NCI-H69 (cell line): ENCODE measurements at regions not wholly inside any gene's neighbourhood (a gene's known extent, or its start where the extent isn't known, plus 50 kb on each side); places are given as distances from the start of the nearest gene placed in this dataset.
"Not testable (repeated sequence)": the region's sequence is repeated elsewhere in the genome, so short reads cannot be mapped to it uniquely, and the experiment has no call there.

Source experiments
- DNase-seq: peaks from one replicate; lab custom pipeline; 2025; lab: John Stamatoyannopoulos, UW

DNA sequence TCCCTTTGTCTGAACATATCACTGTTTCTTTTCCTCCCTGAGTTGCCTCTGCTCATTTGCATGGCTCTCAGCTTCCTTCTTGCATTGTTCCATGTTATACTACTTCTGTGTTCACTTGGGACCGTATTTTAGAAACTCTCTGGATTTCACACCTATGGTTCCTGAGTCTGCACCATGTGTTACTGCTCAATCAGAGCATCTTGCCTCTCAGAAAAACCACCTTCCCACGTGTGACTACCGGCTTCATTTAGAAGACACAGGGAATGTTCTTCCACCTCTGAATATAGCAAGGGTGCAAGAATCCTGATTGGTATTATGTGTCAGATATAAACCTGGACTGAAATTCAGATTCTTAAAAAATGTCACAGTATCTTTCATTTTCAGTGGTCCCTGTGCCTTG is 731.2 kb downstream of the TDRD15 start:
- no peak for DNase-seq

DNA sequence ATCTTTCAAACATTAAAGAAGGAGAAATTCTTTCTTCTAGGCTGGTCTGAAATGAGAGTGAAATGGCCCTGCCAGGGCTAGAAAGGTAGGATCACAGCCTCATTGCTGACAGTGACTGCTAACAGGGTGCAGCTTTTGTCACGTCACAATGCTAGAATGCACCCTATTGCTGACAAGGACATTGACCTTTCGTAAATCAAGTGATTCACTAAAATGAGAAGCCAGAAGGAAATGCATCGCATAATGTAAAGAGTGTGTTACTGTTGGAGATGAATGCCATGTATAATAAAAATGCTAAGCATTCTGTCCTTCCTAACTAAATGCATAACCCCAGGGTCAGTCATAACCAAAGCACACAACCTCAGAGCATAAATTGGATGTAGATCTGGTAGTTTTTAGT is 732.9 kb downstream of the TDRD15 start:
- no peak for DNase-seq

DNA sequence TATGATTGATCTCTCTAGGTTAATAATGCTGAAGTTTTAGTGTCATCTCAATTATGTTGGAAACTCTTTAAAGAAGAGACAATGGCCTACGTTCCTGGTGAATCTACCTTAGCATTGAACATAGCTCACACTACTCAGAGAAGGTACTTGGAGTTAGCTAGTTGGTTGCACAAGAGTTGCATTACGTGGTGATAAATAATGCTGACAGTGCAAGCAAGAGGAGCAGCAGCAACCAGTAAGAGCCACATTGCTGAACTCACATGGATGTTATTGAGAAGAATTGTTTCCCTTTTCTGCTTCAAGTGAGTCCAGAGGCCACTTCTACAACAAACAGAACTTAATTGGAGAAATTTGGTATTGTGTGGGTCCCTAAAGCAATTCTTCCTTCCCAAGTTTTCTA is 737.1 kb downstream of the TDRD15 start:
- DNase-seq = no peak

DNA sequence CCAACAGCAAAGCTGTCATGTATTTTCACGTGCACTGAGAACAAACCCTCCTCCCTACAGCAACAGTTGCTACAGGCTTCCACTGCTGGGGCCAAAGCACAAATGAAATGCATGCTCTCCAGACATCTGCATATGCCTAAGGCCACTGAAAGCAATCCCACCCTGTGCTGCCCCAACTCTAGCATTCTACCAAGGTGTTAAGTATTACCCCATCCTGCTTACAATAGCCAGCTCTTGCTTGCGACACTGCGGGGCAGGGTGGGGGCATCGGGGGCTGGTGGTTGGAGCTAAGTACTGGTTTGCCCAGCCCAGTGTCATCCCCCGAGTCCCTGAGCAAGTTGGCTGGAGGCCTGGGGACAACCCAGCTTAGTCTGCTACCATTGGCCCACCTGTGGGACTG is 742.5 kb downstream of the TDRD15 start:
- no peak for DNase-seq

DNA sequence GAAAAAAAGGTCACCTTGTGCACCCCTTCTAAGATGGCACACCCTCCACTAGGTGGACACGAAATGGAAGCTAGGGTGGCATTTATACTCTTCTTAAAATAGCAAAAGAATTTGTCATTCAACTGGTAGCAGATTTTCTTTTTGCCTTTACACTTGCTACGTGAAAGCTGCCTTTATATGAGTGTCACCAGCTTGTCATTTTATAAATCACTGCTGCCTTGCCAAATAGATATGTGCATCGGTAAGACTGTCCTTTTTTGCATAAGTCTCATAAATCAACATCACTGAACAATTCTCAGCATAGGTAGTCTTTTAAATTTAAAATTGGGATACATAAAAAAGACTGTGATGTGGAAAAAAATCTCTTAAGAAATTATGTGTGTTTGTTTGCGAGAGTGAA is 764.1 kb downstream of the TDRD15 start:
- DNase-seq = no peak

DNA sequence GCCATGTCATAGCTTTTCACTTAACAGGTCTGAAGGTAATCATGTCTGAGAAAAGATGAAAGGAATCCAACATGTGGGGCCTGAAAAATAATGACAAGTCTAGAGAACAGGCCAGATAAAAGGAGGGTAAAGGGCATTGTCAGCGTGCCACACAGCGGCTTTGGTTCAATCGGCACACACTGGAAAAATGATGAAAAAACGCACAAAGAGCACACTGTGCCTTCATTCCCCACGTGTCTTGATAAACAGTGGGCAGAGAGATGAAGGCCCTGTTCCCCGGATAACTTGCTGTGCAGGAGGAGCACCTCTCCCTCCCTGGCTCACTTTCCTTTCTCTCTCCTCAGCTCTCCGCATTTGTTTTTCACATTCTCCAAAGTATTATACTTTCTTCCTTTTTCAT is 766.3 kb downstream of the TDRD15 start:
- no peak for DNase-seq

DNA sequence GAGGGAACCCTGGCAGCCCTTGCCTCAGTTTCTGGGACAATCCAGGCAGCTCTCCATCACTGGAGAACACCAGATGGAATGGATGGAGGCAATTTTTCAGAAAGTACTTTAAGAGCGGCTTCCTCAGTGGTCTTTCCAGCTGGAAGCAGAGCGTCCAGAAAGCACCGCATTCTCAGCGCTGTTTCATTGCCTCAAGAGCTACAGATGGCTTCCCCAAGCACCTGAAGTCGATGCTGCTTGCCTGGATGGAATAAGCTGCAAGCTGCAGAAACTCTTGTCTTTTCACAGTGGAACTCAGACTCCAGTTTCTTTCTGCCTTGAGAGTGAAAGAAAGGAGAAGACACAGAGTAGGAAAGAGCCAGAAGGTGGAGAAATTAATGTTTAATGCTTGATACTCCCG is 766.9 kb downstream of the TDRD15 start:
- no peak for DNase-seq

DNA sequence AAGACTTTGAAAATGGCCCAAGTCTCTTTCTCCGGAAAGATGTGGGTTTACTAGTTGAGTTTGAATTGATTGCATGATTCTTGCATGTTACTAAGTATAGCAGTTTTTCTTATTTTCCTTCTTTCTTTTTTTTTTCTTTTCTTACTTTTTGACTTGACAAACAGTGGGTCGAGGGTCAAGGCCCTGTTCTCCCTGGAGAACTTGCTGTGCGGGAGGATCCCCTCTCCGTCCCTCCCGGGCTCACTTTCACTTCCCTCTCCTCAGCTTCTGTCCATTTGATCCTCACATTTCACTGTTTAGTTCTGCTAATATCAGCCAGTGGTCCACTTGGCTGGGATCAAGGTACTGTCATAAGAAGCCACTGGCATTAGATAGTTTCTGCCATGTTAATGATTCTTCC is 767.4 kb downstream of the TDRD15 start:
- DNase-seq = no peak

DNA sequence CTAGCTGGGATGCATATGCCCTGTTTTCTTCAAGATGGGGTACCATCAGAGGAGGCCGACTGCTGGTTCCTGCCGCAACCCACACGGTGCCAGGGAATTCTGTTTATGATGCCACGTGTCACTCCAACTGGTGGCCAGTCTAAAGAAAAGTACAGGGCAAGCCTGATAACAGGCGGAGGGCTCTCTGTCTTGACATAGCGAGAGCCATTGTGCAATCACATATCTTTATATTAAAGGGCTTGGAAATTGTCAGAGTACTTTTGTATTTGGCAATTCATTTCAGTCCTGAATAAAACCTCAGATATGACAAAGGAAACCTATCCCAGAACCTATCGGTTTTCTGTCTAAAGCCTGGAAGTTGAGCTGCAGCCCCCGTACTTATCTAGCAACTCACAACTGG is 768.4 kb downstream of the TDRD15 start:
- DNase-seq = no peak

DNA sequence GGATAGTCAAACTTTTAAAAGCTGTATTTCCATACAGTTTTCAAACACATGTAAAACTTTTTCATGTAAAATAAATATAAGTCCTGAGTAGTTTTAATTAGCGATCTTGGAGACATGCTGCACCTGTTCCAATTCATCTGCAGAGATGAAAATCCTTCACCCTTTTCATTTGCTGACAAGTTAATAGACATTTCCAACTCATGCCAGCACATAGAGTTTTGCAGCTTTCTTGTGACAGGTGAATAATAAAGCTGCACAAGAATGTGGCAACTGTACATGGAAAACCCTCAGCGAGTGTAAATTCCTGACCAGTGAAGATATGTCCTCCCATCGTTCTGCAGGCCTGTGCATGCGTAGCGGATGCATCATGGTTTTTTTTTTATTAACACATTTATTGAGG is 771.4 kb downstream of the TDRD15 start:
- DNase-seq = no peak

DNA sequence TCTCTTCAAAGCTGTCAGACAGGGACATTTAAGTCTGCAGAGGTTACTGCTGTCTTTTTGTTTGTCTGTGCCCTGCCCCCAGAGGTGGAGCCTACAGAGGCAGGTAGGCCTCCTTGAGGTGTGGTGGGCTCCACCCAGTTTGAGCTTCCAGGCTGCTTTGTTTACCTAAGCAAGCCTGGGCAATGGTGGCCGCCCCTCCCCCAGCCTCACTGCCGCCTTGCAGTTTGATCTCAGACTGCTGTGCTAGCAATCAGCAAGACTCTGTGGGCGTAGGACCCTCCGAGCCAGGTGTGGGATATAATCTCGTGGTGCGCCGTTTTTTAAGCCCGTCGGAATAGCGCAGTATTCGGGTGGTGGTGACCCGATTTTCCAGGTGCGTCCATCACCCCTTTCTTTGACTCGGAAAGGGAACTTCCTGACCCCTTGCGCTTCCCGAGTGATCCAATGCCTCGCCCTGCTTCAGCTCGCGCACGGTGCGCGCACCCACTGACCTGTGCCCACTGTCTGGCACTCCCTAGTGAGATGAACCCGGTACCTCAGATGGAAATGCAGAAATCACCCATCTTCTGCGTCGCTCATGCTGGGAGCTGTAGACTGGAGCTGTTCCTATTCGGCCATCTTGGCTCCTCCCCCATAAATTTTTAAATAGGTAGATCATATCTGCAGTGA is 785.1 kb downstream of the TDRD15 start:
- not testable (repeated sequence) for DNase-seq

DNA sequence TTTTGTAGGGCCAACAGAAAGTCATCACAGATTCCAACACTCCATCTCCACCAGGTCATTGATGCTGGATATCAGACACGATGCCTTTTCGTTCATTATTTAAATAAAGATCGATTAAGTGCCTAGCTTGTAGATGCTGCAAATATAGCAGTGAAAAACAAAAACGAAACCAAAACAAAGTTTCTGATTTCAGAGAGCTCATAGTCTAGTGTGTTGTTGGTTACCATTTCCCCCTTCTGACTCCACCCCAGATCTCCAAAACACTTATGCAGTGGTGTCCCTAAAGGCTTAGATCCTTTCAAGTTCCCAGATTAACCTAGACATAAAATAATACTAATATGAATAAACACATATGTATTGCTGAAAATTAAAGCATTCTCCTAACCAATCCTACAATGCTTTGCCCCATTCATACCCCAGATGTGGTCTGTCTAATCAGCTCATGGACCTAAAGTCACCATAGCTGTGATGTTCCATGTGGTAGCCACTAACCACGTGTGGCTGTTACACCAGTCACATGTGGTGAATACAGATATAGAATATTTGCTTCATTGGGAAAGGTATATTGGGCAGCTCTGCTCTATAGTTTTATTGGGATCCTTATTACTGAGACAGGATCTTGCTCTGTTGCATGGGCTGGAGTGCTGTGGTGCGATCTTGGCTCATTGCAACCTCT is 787.2 kb downstream of the TDRD15 start:
- no peak for DNase-seq

DNA sequence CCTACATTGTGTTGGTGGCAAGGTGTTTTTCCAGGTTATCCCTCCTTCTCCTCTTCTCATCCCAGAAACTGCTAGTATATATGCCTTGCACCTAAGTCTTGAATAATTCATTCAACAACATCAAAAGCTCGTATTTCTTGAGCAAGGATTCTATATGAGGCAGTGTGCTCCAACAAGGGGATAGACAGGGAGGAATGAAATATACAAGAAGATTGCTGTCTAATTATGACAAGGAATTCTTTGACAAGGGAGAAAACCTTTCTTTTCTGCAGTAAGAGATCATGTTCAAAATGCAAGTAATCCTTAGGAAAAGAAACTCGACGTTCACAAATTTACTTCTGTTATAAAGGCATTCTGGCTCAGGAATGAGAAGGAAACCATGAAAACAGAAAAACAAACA is 788.6 kb downstream of the TDRD15 start:
- no peak for DNase-seq

DNA sequence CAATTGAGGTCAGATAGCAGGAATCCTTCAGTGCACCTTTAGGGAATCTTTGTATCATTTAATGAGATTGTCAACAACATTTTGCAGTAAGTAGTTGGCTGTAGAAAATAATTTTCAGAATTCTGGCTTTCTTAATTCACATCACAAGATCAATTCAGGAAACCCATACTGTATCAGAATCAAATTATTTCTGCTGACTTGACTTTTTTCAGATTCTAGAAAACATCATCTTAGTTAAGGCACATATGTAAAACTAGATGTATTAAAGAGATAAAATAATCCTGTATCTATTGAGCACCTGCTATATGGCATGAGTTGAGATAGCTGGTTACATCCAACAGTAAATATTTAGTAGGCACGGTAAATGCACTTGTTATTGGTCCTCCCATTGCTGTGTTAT is 791.4 kb downstream of the TDRD15 start:
- DNase-seq = no peak

DNA sequence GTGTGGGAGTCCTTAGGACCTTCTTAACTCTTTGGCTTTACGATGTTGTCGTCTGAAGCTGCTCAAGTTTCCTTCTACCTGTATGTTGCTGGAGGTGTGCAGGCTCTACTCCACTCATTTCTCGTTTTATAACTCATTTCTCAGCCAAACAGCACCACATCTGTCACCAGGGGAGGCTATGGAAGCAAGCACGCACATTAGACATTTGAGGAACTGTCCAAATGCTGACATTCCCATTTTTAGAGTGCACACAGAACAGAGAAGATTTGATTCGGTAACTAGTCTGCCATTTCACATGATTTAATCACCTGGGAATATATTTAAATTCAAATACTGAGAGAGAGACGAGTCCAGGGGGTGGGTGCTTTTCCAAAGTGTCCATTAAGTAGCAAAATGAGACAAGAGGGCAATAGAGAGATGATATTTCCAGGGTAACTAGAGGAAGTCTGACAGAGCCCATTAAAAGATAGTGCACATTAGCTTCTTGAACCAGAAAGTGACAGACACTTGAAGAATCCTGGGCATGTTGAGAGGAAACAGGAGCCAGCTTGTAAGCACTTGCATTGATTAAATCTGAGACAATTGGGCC is 793.3 kb downstream of the TDRD15 start:
- no peak for DNase-seq

DNA sequence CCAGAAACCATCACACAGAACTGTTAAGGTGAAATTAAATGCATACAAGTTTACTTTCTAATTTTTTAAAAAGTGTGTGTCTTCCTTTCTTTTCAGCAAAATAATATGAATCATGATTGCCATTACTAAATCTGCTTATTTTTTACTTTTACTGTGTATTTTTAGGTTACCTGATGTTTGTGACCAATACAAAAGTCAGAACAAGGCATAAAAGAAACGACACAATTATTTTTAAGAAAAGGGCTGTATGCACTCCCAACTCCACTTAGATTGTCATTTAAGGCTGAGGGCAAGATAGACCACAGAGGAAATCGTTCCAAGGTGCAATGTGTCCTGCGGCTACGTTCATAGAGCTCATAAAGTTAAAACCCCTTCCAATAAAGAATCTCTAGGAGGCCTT is 797.0 kb downstream of the TDRD15 start:
- no peak for DNase-seq

DNA sequence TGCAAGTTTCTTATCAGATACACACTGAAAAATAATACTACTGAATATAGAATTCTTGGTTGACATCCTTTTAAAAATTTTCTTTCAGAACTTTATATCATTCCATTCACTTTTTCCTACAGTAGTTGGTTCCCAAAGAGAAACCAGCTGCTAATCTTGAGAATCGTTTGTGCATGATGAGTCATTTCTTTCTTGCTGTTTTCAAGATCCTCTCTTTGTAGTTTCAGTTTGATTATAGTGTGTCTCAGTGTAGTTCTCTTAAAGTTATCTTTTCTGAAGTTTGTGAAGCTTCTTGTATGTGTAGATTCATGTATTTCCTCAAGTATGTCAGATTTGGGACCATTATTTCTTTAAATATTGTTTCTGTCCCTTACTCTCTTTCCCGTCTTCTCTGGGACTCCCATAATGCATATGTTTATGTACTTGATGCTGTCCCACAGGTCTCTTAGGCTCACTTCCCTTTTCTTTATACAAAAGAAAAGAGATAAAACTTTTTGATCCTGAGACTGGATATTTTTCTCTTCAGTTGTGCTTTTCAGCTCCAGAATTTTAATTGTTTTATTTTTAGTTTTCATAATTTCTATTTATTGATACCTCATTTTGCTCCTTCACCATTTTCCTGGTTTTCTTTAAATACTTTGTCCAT is 801.0 kb downstream of the TDRD15 start:
- no peak for DNase-seq

DNA sequence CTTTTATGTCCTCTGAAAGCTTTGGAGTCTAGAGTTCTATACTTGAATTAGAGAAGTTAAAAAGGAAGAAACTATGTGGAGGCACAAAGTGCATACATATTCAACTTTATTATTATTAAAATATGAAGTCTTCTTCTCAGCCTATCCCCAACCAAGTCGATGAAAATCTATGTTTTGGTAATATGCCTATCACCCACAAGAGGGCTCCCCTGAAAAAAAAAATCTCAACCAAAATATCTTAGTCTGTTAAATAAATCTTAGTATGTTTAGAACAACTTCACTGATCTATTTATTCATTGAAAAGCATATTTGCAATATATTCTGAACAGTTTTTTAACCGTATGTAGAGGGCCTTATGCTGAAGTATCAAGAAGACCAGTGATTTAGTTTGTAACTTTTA is 804.5 kb downstream of the TDRD15 start:
- no peak for DNase-seq

DNA sequence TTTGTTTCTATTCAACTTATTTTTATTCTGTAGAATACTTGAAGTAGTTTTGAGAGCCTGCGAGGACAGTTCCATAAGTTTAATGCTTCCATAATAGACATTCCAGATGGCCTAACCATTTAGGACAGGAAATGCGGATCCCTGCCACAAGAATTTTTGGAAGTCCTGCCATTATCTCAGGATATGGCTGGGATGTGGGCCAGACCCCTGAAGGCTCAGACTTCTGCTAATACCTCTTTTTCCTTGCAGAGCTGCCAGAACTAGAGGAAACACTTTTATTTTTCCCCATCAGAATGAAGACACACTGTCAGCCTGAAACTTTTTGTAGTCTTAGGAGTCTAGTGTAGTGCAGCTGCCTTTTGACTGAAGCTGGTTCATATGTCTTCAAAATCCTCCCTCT is 806.5 kb downstream of the TDRD15 start:
- no peak for DNase-seq

DNA sequence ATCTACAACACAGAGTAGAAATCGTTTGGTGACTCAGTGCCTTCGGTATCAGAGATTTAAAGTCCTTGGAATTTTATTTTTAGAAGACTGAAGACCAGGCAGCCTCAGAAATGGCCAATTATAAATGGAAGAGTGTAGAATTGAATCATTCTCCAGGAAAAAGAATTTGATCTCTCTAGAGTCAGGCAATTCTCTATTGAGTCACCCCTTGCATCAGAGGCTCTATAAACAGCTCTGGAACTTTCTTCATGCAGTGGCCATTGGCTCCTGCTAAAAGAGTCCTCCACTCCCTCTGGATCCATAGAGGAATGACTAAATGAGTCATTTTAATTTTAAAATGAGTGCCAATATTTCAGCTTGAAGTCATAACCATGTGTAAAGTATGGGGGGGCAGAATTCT is 816.2 kb downstream of the TDRD15 start:
- no peak for DNase-seq

DNA sequence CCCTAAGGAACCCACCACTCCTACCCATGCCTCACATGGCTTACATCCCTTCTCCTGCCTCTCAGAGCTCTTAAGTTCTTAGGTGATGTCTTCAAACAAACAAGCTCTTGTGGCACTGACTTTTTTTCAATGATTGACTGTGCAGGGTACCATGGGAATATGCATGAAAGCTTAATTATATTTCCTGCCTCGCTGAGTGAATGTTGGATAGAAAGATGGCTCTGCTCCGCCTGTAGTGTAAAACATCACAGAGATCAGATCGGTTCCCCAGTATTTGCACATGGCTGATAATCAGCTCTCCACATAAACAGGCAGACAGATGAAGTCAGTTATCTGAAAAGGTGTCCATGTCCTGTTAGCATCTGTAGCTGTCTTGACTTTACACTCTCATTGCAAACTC is 820.8 kb downstream of the TDRD15 start:
- no peak for DNase-seq

DNA sequence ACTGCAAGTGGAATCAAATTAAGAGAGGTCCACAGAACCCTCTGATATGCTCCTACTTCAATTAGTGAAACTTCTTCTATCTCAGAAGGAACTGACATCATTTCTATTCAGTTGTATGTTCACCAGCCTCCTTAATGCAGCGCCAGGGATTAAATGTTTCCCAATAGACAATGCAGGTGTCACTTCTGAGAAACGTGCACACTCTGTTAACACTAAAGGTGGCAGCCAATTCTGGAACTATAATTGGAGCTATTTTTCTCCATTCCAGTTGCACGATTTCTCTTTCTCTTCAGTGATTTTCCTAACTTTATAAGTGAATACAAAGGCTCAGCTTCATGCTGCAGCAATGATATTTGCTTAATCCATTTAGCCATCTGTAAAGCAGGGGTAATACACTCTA is 821.9 kb downstream of the TDRD15 start:
- DNase-seq = no peak

DNA sequence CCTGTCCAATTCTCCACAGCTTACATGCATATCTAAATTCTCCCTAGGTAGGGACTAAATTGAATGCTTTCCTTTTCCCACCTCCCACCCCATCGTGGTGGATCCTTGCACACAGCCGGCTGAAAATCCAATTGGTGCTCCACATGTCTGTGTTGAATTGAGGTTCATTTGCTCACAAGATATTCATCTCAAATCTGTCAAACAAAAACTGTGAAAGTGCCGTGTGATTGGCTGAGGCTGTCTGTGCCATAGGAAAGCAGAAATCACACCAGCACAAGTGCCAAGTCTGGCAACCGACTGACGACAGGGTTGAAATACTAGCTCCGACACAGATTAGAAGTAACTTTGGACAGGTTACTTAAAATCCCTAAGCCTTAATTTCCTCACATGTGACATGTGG is 823.3 kb downstream of the TDRD15 start:
- no peak for DNase-seq
